Activated CD8-positive, alpha-beta memory T cell treated with anti-CD3 and anti-CD28 coated beads, Interleukin-2, amount 50 U/mL, for 1 hour (primary cell): ENCODE measurements at regions not wholly inside any gene's neighbourhood (a gene's known extent, or its start where the extent isn't known, plus 50 kb on each side); places are given as distances from the start of the nearest gene placed in this dataset.

ENCODE experiments used
- DNase-seq: peaks from one replicate; pipeline ENCODE4 v3.0.0-alpha.2; 2020; ENCODE audit errors: extremely low read depth

DNA sequence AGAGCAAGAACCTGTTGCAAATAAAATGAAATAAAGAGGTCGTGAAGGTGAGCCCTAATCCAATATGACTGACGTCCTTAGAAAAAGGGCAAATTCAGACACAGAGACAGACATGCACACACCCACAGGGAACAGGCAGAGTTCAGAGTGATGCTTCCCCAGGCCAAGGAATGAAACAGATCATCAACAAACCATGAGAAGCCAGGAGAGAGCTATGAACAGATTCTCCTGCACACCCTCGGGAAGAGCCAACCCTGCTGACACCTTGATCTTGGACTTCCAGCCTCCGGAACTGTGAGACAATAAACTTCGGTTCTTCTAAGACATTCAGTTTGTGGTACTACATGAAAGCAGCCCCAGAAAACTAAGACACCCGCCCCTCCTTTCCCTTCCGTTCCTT is 290.4 kb upstream of the KLF6 start:
- DNase-seq, result no peak

DNA sequence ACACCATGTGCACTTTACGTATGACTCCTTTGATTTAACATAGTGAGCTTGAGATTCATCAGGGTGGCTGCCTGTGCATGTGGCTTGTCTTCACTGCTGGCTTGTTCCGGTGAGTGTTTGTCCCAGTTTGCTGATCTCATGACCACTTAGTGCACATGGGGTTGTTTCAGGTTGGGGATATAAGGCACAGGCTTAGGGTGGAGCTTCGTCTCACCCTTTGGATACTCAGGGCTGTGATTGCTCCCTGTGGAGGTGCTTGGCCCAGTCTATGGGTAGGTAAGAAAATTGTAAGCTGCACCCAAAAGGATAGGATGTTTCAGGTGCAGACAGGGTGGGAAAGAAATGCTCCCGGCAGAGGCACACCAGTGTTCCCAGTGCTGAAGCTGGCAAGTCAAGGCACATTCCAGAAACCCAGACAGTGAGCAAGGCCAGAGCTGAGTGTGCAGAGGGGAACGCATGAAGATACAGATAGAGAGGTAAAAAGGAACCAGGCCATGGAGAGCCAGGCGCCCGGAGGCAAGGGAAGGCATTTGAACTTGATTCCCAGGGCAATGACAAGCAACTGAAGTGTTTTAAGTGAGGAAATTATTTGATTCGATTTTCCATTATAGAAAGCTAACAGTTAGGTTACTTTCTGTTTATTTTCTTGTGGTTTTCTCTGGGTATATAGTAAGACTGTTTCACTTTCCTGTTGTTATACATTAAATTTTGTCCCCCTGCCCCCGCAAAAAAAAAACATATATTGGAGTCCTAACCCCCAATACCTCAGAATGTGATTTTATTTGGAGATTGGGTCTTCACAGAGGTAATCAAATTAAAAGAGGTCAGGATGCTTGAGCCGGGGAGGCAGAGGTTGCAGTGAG is 289.8 kb upstream of the KLF6 start:
- DNase-seq, result no peak

DNA sequence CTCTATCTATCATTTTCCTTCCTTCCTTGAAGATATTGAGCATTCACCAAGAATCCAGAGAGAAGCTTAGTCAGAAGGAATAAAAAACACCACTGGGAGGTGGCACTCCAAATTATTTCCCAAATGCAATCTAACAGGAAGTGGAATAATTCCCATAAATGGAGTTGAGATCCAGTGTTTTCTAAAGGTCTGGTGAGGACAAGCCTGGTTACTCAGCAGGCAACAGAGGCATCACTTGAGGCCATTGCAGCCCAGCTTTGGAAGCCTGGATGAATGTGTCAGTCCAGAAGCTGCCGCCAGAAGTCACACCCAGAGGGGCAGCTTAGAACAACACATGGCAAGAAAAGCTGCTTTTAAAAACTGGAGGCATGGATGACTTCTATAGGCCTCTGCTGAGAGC is 288.9 kb upstream of the KLF6 start:
- no peak for DNase-seq

DNA sequence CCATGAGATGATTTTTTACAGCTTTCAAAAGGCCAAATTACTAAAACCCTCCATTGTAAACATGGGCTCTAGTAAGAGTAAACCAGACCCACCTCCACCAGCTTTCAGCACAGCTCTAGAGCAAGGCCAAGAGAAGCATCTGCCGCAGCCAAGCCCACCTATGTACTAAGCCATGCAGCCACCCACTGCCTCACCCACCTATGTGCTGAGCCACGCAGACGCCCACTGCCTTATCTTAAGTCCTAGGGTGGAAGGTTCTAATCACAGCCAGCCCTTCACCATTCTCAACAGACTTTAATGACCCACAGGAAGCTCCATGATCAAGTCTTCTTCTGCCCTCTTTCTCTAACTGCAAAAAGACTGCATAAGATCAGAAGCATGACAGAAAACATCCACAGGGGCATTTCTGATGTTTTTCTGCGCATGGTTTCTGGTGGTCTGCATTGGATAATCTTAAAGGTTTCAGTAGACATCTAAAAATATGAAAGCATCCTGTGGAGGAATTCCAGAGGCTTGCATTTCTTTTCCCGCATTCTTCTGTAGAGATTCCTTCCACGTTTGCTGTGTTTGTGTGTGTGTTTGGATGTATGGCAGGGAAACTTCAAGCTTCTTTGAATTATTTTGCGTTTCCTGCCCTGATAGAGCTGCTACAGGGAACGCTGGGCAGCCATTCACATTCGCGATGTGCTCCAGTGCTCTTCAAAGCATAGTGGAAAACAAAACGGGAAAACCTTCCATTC is 286.1 kb upstream of the KLF6 start:
- no peak for DNase-seq

DNA sequence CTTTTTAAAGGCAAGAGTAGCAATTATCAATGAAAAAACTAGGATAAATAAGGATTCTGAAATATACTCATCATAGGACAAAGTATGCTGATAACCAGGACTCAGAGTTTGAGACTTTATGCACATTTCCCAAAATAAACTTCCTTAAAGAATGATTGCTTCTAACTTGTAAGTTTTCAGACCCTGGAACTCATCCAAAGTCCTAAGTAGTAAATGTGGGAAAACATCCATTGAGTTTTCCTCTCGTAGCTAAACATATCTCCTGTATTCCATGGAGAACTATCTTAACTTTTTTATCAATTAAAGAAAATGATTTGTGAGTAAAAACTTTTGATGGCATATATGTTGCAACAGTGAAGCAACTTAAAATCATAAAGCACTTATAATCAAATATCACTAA is 285.2 kb upstream of the KLF6 start:
- no peak for DNase-seq

DNA sequence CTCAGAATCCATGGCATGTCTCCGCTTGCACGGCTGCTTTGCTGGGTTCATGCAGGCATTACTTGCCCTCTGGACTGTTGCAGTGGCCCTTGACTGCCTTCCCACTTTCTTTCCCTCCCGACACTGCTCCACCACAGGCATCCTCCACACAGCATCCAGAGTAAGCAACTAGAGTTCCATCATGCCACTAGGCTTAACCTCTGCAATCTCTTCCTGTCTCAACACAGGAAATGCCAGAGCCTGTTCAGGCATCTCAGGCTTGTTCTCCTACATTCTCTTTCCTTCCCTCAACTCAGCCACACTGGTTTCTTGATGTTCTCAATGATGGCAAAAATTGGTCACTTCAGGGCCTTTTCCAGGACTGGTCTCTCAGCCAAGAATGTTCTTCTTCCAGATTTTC is 284.5 kb upstream of the KLF6 start:
- no peak for DNase-seq

DNA sequence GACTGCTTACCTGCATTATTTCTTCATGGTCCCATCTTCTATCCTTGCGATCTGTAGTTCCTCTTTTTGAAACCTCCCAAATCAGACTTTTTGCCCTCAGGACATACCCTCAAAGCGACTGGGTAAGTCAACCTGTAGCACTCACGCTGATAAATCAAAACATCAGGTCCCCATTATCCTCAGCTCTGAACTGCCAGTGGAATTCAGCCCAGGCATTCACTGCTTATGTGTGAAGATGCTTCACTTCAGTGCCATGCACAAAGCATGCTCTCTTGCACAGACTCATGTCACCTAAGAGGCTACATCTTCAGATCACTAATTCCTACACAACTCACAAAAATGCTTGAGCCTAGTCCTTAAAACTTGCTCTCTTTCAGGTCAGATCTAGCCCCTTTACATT is 283.6 kb upstream of the KLF6 start:
- DNase-seq, result no peak

DNA sequence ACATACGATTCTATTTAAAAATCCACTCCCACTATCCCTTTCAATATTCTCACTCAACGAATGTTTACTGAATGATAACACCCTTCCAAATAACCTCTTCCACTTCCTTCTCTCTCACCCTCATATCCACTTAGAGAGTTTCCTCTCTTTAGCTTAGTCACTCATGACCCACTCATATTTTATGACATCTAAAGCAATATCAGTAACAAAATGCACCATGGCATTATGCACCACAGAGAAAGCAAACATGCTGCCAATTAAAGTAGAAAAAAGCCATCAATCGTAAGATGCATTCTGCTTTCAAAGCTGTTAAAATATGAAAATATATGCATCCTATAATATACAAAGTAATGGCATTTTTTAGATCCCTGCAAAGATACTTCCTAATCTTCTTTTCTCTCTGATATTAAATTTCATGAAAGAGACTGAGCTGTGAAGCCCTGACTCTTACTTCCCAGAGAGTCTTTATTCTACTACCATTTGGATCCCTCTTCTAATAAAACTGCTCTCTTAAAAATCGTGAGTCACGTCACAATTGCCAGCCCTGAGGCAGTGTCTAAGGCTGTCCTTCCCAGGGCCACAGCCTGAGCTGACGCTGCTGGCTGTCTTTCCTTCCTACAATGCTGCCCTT is 283.0 kb upstream of the KLF6 start:
- no peak for DNase-seq

DNA sequence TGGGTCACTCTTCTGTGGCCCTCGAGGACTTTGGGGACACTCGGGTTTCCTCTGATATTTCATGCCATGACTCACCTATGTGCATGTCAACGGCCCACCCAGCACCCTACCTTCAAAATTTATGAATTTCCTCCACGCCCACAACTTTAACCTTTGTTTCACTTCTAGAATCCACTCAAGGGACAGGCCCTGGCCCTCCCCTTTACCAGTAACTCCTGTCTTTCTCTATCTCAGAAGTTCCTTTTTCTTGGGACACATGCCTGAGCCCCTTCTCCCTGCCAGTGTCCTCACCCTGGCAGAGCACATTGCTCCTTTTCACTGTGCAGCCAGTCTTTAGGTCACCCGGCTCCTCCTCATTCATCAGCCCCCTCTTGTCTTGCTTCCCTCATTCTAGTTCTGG is 282.5 kb upstream of the KLF6 start:
- DNase-seq, result no peak

DNA sequence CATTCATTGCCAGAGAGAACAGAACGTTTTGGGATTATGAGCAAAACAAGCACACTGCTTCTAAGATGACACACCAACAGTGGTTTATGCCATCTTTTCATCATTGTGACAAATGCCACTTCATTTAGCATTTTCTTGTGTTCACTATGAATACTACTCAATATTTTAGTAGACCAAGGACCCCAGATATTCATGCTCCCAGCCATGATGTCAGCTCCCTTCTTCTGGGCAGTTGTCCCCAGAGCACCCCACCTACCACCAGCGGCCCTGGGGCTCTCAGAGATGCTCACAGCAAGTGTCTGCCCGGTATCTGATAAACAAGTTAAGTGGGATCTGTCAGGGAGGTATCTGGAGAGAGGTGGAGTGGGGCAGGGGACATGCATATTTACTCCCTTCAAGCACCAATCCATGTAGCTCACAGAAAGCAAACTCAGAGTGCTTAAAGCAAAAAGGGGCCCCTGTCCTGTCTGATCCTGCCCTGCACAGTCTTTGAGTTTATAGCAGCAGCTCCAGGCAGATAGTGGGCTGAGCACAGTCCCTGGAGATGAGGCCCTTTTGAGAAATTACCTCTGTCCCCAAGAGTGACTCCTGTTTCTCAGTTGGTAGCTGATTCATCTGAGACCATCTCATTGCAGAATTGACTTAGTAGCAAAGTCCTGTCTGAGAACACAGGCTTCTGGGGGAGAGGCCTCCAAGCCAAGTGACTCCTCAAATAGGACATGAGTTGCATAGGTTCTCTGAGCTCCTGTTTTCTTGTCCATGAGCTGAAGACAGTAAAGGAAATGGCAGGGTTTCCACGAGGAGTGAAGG is 281.8 kb upstream of the KLF6 start:
- no peak for DNase-seq

DNA sequence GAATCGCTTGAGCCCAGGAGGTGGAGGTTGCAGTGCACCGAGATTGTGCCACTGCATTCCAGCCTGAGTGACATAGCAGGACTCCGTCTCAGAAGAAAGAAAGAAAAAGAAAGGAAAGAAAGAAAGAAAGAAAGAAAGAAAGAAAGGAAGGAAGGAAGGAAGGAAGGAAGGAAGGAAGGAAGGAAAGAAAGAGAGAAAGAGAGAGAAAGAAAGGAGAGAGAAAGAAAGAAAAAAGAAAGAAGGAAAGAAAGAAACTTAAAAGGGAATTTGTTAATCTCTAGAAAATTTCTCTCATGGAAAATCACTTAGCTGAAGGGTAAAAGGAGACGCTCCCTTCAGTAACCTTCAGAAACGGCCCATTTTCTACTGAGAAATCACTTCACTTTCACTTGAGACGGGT is 279.5 kb upstream of the KLF6 start:
- no peak for DNase-seq

DNA sequence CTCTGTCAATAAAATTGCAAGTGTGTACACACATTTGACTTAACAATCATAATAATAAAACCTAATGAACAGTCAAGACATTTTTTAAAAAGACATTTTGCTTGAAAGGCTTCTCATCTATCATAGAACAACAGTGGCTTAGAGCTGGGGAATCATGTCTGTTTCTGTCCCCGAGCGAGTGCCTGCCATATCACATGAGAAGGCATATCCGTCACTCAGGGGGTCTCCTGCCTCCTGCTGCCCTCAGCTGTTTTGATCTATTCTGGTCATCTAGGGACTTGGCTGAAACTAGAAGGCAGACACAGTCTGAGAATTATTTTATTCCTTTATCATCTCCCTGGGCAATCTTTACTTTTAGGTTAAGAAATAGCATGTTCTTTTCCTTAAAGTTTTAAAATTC is 278.7 kb upstream of the KLF6 start:
- no peak for DNase-seq

DNA sequence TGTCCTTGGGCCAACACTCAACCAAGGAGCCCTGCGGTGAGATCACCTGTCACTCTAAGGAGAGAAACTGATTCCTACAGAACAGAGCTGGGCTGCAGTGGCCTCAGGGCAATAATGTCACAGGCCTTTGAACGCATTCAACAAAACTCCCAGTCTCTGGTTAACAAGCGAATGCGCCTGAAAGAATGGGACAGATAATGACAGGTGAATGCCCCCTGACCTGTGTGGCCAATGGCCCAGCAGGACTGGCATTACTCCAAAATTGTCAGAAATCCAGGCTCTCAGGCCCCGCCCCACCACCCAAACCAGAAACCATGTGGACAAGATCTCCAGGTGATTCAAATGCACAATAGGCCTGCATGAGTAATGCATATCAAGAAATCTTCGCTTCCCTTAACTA is 277.7 kb upstream of the KLF6 start:
- DNase-seq, result no peak

DNA sequence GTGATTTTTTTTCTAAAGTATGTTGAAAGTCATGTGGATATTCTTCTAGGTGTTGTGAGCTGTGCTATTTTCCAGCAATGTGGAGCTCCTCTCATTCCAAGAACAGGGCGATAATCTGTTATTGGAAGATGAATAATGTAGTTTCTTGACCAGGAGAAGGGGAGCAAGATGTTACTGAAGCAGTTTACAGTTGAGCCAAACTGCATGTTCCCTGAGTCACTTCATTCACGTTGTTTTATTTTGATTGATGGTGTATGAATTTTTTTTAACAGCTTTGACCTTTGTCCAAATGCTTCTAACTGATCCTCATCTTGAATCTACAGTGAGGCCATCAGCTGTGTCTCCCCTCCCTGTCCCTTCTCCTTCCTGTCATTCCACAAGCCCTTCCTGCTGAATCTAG is 277.1 kb upstream of the KLF6 start:
- no peak for DNase-seq

DNA sequence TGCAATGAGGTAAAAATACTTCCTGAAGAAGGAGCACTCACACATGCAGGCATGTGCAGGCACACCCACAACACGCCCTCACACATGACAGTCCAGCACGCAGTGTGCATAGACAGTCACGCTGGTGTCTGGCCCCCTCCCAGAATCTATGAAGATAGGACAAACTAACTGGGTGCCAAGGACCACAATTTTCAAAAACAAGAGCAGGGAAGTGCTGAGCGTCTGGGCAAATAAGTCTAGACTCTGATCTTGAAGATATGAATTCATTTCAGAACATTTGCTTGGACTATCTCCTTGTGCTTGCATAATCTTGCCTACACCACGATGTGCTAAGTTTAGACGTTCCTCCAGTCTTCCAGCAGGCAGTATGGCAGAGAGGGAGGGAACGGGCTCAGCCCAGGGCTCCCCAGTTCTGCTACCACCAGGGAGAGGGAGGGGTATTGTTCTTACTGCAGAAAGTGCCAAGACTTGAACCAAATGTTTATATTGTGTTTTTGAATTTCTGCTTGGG is 276.5 kb upstream of the KLF6 start:
- DNase-seq, result no peak

DNA sequence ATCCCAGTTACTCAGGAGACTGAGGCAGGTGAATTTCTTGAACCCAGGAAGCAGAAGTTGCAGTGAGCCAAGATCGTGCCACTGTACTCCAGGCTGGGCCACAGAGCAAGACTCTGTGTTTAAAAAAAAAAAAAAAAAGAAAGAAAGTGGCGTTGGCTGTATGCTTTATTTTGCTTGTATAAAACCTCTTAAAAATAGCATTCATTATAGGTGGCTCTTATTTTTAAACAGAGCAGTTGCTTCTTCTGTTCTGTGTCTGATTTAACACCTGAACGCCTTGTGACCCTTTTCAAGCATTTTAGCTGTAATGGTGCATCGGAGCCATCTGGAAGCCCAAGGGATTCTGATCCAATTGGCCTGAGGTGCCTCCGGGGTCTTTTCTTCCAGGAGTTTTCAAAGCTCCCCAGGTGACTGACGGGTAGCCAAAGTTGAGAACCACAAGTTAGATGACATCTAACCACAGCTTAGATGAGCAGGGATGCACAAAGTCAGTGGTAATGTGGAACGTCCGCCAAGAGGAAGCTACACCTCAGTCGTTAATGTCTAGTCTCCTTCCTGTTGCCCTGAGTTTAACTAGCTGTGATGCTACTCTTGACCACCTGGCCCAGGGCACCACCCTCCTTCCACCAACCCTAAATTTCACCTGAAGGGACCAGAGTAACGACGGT is 274.6 kb upstream of the KLF6 start:
- no peak for DNase-seq

DNA sequence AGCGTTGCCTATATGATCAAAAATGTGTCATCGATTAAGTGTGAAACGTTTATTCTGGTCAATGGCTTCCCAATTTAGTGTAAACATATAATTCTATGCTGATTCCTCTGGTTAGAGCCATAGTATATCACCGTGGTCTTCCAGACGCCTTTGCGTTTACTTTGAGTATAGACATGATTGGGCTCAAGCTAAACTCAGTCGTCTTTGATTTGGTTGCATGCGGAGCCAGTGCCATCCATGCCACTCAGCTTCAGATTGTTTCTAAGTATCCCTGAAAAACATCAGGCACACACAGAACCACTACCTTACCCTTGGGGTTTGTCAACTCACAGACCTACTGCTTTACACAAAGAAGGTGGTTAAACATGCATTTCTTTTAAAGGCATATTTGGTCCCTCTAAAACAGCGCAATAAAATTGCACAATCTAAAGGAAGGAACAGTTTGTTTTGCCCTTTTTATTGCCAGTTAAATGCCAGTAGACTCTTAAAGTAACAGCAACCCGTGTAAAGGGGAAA is 273.6 kb upstream of the KLF6 start:
- no peak for DNase-seq

DNA sequence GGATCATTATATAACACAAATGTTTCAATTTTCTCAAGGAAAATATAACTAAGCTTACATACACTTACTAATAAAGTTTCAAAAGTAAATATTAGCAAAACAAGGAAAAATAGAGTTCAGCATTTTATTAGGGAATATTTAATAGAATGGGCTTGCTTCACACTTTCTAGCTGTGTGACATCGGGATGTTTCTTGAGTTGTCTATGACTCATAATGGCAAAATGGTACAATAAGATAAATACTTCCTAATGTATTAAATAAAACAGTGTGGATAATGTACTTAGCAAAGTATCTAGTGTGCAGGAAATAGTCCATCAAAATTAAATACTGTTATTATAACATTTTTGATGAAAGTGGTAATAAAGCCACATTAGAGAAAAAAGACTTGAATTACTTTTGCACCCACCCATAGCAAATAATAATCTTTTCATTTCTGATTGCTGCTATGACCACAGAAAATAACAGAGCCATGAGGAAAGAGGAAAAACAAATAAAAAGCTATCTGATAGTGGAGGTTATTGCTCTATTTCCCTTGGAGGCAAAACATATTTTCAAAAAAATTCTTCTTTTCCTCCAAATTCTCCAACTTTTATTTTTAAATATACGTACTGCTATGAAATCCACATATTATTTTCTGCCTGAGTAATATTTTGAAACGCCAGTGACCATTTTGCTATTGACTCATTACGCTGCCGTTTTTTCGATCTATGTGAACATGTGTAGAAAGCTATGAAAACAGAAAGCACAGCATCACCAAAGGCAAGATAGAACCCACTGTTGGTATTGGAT is 272.9 kb upstream of the KLF6 start:
- no peak for DNase-seq

DNA sequence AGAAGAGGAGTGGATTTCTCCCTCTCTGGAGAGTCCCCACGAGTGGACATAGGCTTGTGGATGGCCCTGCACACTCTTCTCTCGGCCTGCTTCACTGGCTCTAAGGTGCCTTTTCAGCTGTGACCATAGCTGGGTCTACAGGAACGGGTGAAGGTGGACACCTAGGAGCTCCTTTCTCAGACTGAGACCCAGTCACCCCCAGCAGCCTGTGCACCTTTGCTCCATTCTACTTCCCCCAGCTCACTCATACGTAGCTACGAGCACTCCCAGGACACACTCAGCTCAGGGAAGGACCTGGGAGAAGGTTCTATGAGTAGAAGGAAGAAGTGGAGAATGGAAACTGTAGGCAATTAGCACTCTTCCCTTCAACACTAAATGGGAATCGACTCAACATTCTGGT is 272.0 kb upstream of the KLF6 start:
- DNase-seq, result no peak
